ENCODE measurements at regions not wholly inside any gene's neighbourhood (a gene's known extent, or its start where the extent isn't known, plus 50 kb on each side); places are given as distances from the start of the nearest gene placed in this dataset.

DNA sequence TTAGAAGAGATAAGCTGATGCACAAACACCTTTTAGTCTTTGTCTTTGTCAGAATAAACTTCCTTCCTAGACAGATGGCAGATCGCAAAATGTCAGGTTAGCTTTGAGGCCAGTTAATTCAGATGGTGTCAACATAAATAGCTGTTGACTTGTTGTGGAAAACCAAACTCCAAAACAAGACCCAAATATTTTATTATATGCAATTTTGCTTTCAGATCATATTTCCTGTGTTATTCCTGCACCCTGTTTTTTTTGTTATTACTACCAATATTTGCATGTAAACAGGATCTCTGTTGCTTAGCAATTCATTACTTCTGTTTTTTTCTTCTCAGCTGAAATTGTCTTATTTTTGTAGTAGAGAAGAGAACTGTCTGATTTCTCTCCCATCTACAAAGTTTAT lies 316.0 kb downstream of the ETS1 start:
- 51 to 52% methylated on average over 1 of the region's 1 CpG for WGBS, 2 donors
- ATAC-seq (ENCODE audit: insufficient read depth, low FRiP score) (no peak), DNase-seq (peak in 2 of 3 donors; percentile 70 to 71)
- TF ChIP-seq, protein P1, sequence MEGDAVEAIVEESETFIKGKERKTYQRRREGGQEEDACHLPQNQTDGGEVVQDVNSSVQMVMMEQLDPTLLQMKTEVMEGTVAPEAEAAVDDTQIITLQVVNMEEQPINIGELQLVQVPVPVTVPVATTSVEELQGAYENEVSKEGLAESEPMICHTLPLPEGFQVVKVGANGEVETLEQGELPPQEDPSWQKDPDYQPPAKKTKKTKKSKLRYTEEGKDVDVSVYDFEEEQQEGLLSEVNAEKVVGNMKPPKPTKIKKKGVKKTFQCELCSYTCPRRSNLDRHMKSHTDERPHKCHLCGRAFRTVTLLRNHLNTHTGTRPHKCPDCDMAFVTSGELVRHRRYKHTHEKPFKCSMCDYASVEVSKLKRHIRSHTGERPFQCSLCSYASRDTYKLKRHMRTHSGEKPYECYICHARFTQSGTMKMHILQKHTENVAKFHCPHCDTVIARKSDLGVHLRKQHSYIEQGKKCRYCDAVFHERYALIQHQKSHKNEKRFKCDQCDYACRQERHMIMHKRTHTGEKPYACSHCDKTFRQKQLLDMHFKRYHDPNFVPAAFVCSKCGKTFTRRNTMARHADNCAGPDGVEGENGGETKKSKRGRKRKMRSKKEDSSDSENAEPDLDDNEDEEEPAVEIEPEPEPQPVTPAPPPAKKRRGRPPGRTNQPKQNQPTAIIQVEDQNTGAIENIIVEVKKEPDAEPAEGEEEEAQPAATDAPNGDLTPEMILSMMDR (IDR thresholded peaks at IDR 0.05; ENCODE audit: control extremely low read depth, extremely low read depth) = no peak
- Histone ChIP-seq H3K27me3 (ENCODE audit: control insufficient read depth in 3 of 3, insufficient read depth in 3 of 3, low read length in 2 of 3) (peaks cover 0 to 3% (median 0%) of the 10 kb centered on the region in 3 donors), H3K4me1 (ENCODE audit: control insufficient read depth in 5 of 5, insufficient read depth in 5 of 5, low read length in 5 of 5) (peaks cover 0 to 5% (median 0%) of the 10 kb centered on the region in 5 donors), H3K4me3 (no peak overlapping the region), H3K9ac (ENCODE audit: insufficient read depth in 1 of 2, low read length in 2 of 2) (peak overlapping the region in 1 of 2 donors; percentile 19), H3K36me3 (ENCODE audit: control insufficient read depth in 4 of 4, insufficient read depth in 4 of 4, low read length in 4 of 4) (no peaks in the 10 kb centered on the region), H3K9me3 (ENCODE audit: control insufficient read depth in 4 of 4, insufficient read depth in 3 of 4, low read length in 3 of 4) (no peaks in the 10 kb centered on the region), H3K27ac (ENCODE audit: low read depth in 1 of 2, low read length in 1 of 2) (no peak overlapping the region)

- Histone ChIP-seq H3K9ac (ENCODE audit: insufficient read depth in 1 of 2, low read length in 2 of 2) (no peak overlapping the region), H3K4me1 (ENCODE audit: control insufficient read depth in 5 of 5, insufficient read depth in 5 of 5, low read length in 5 of 5) (peaks cover 0 to 5% (median 0%) of the 10 kb centered on the region in 5 donors), H3K4me3 (no peak overlapping the region), H3K27me3 (ENCODE audit: control insufficient read depth in 3 of 3, insufficient read depth in 3 of 3, low read length in 2 of 3) (peaks cover 0 to 3% (median 0%) of the 10 kb centered on the region in 3 donors), H3K36me3 (ENCODE audit: control insufficient read depth in 4 of 4, insufficient read depth in 4 of 4, low read length in 4 of 4) (no peaks in the 10 kb centered on the region), H3K9me3 (ENCODE audit: control insufficient read depth in 4 of 4, insufficient read depth in 3 of 4, low read length in 3 of 4) (no peaks in the 10 kb centered on the region), H3K27ac (ENCODE audit: low read depth in 1 of 2, low read length in 1 of 2) (no peak overlapping the region)
- DNase-seq (no peak), ATAC-seq (ENCODE audit: insufficient read depth, low FRiP score) (no peak)
- TF ChIP-seq, protein P1 (IDR thresholded peaks at IDR 0.05; ENCODE audit: control extremely low read depth, extremely low read depth) = no peak
- 88 to 97% methylated on average over 1 of the region's 1 CpG for WGBS, 2 donors
These were observed 317.9 kb downstream of the ETS1 start for GRCh38 chr11:128269466-128269865.

GRCh38 chr11:128266893-128267292 lies 320.5 kb downstream of the ETS1 start:
- Histone ChIP-seq H3K36me3 (ENCODE audit: control insufficient read depth in 4 of 4, insufficient read depth in 4 of 4, low read length in 4 of 4) (no peaks in the 10 kb centered on the region), H3K9me3 (ENCODE audit: control insufficient read depth in 4 of 4, insufficient read depth in 3 of 4, low read length in 3 of 4) (no peaks in the 10 kb centered on the region), H3K27ac (ENCODE audit: low read depth in 1 of 2, low read length in 1 of 2) (no peak overlapping the region), H3K4me3 (no peak overlapping the region), H3K27me3 (ENCODE audit: control insufficient read depth in 3 of 3, insufficient read depth in 3 of 3, low read length in 2 of 3) (peaks cover 0 to 3% (median 0%) of the 10 kb centered on the region in 3 donors), H3K9ac (ENCODE audit: insufficient read depth in 1 of 2, low read length in 2 of 2) (no peak overlapping the region), H3K4me1 (ENCODE audit: control insufficient read depth in 5 of 5, insufficient read depth in 5 of 5, low read length in 5 of 5) (peaks cover 0 to 5% (median 0%) of the 10 kb centered on the region in 5 donors)
- ATAC-seq (ENCODE audit: insufficient read depth, low FRiP score) (no peak), DNase-seq (no peak)
- 98 to 99% methylated on average over 2 of the region's 2 CpGs for WGBS, 2 donors
- TF ChIP-seq, protein P1 (IDR thresholded peaks at IDR 0.05; ENCODE audit: control extremely low read depth, extremely low read depth) = no peak
